ENCODE measurements at regions not wholly inside any gene's neighbourhood (a gene's known extent, or its start where the extent isn't known, plus 50 kb on each side); places are given as distances from the start of the nearest gene placed in this dataset.

- no peaks in the 10 kb centered on the region for H3K9me3 ChIP-seq (ENCODE audit: low read depth, low read length)
- H3K9ac ChIP-seq (ENCODE audit: insufficient read length) = no peak overlapping the region
- no peaks in the 10 kb centered on the region for H3K36me3 ChIP-seq (ENCODE audit: insufficient read depth, low read length)
- H3K4me3 ChIP-seq = no peak overlapping the region
- no peak for TF ChIP-seq FOXP2 (optimal IDR thresholded peaks at IDR 0.05; ENCODE audit: control extremely low read depth, extremely low read length, insufficient read depth)
- no peak for DNase-seq (ENCODE audit: low read depth, low spot score)
- no peak overlapping the region for H3K27ac ChIP-seq
Measured at GRCh38 chr13:107587681-107588080, 627.7 kb downstream of the LIG4 start.

- Histone ChIP-seq H3K4me3 (no peak overlapping the region), H3K36me3 (ENCODE audit: insufficient read depth, low read length) (no peaks in the 10 kb centered on the region), H3K27ac (no peak overlapping the region), H3K9me3 (ENCODE audit: low read depth, low read length) (no peaks in the 10 kb centered on the region), H3K9ac (ENCODE audit: insufficient read length) (no peak overlapping the region)
- TF ChIP-seq POLR2AphosphoS5 (IDR thresholded peaks at IDR 0.05; ENCODE audit: borderline replicate concordance, low read depth, low read length) = no peak
- no peak for TF ChIP-seq EZH2 (IDR thresholded peaks at IDR 0.05)
- TF ChIP-seq FOXP2 (optimal IDR thresholded peaks at IDR 0.05; ENCODE audit: control extremely low read depth, extremely low read length, insufficient read depth) = no peak
- DNase-seq (ENCODE audit: low read depth, low spot score) = no peak
Measured at GRCh38 chr13:107586216-107586615, 629.1 kb downstream of the LIG4 start.

- TF ChIP-seq FOXP2 (optimal IDR thresholded peaks at IDR 0.05; ENCODE audit: control extremely low read depth, extremely low read length, insufficient read depth) (no peak), POLR2AphosphoS5 (IDR thresholded peaks at IDR 0.05; ENCODE audit: borderline replicate concordance, low read depth, low read length) (no peak), EZH2 (IDR thresholded peaks at IDR 0.05) (no peak)
- H3K9ac ChIP-seq (ENCODE audit: insufficient read length) = no peak overlapping the region
- no peak for DNase-seq (ENCODE audit: low read depth, low spot score)
- no peak overlapping the region for H3K27ac ChIP-seq
- H3K4me3 ChIP-seq = no peak overlapping the region
- no peaks in the 10 kb centered on the region for H3K36me3 ChIP-seq (ENCODE audit: insufficient read depth, low read length)
- no peaks in the 10 kb centered on the region for H3K9me3 ChIP-seq (ENCODE audit: low read depth, low read length)
Measured at GRCh38 chr13:107585469-107586180, 629.7 kb downstream of the LIG4 start.

GRCh38 chr13:107582171-107582570, 633.2 kb downstream of the LIG4 start:
- H3K4me3 ChIP-seq = no peak overlapping the region
- H3K9me3 ChIP-seq (ENCODE audit: low read depth, low read length) = no peaks in the 10 kb centered on the region
- H3K9ac ChIP-seq (ENCODE audit: insufficient read length) = no peak overlapping the region
- H3K36me3 ChIP-seq (ENCODE audit: insufficient read depth, low read length) = no peaks in the 10 kb centered on the region
- no peak for DNase-seq (ENCODE audit: low read depth, low spot score)
- H3K27ac ChIP-seq = no peak overlapping the region
- no peak for TF ChIP-seq POLR2AphosphoS5 (IDR thresholded peaks at IDR 0.05; ENCODE audit: borderline replicate concordance, low read depth, low read length)
- no peak for TF ChIP-seq FOXP2 (optimal IDR thresholded peaks at IDR 0.05; ENCODE audit: control extremely low read depth, extremely low read length, insufficient read depth)
- no peak for TF ChIP-seq EZH2 (IDR thresholded peaks at IDR 0.05)

GRCh38 chr13:107580741-107581412, 634.5 kb downstream of the LIG4 start:
- no peak overlapping the region for H3K27ac ChIP-seq
- TF ChIP-seq FOXP2 (optimal IDR thresholded peaks at IDR 0.05; ENCODE audit: control extremely low read depth, extremely low read length, insufficient read depth) = no peak
- no peak for TF ChIP-seq EZH2 (IDR thresholded peaks at IDR 0.05)
- no peak for TF ChIP-seq POLR2AphosphoS5 (IDR thresholded peaks at IDR 0.05; ENCODE audit: borderline replicate concordance, low read depth, low read length)
- DNase-seq (ENCODE audit: low read depth, low spot score) = no peak

GRCh38 chr13:107576430-107576829, 638.9 kb downstream of the LIG4 start:
- no peak for TF ChIP-seq EZH2 (IDR thresholded peaks at IDR 0.05)
- TF ChIP-seq FOXP2 (optimal IDR thresholded peaks at IDR 0.05; ENCODE audit: control extremely low read depth, extremely low read length, insufficient read depth) = no peak
- no peak for TF ChIP-seq POLR2AphosphoS5 (IDR thresholded peaks at IDR 0.05; ENCODE audit: borderline replicate concordance, low read depth, low read length)
- no peaks in the 10 kb centered on the region for H3K36me3 ChIP-seq (ENCODE audit: insufficient read depth, low read length)
- no peak overlapping the region for H3K9ac ChIP-seq (ENCODE audit: insufficient read length)
- H3K9me3 ChIP-seq (ENCODE audit: low read depth, low read length) = no peaks in the 10 kb centered on the region
- no peak for DNase-seq (ENCODE audit: low read depth, low spot score)
- no peak overlapping the region for H3K27ac ChIP-seq
- no peak overlapping the region for H3K4me3 ChIP-seq

More at GRCh38 chr13:107580741-107581412, 634.5 kb downstream of the LIG4 start:
- Histone ChIP-seq H3K4me3 (no peak overlapping the region), H3K9me3 (ENCODE audit: low read depth, low read length) (no peaks in the 10 kb centered on the region), H3K36me3 (ENCODE audit: insufficient read depth, low read length) (no peaks in the 10 kb centered on the region), H3K9ac (ENCODE audit: insufficient read length) (no peak overlapping the region)

- H3K36me3 ChIP-seq (ENCODE audit: insufficient read depth, low read length) = no peaks in the 10 kb centered on the region
- no peaks in the 10 kb centered on the region for H3K9me3 ChIP-seq (ENCODE audit: low read depth, low read length)
- no peak overlapping the region for H3K27ac ChIP-seq
- H3K4me3 ChIP-seq = no peak overlapping the region
- no peak for DNase-seq (ENCODE audit: low read depth, low spot score)
- TF ChIP-seq FOXP2 (optimal IDR thresholded peaks at IDR 0.05; ENCODE audit: control extremely low read depth, extremely low read length, insufficient read depth) = no peak
- no peak for TF ChIP-seq POLR2AphosphoS5 (IDR thresholded peaks at IDR 0.05; ENCODE audit: borderline replicate concordance, low read depth, low read length)
- no peak for TF ChIP-seq EZH2 (IDR thresholded peaks at IDR 0.05)
- no peak overlapping the region for H3K9ac ChIP-seq (ENCODE audit: insufficient read length)
Measured at GRCh38 chr13:107574517-107575210, 640.7 kb downstream of the LIG4 start.

- H3K9ac ChIP-seq (ENCODE audit: insufficient read length) = no peak overlapping the region
- H3K4me3 ChIP-seq = no peak overlapping the region
- no peaks in the 10 kb centered on the region for H3K9me3 ChIP-seq (ENCODE audit: low read depth, low read length)
- TF ChIP-seq FOXP2 (optimal IDR thresholded peaks at IDR 0.05; ENCODE audit: control extremely low read depth, extremely low read length, insufficient read depth) = no peak
- no peak for TF ChIP-seq EZH2 (IDR thresholded peaks at IDR 0.05)
- TF ChIP-seq POLR2AphosphoS5 (IDR thresholded peaks at IDR 0.05; ENCODE audit: borderline replicate concordance, low read depth, low read length) = no peak
- no peaks in the 10 kb centered on the region for H3K36me3 ChIP-seq (ENCODE audit: insufficient read depth, low read length)
- DNase-seq (ENCODE audit: low read depth, low spot score) = no peak
- H3K27ac ChIP-seq = no peak overlapping the region
Measured at GRCh38 chr13:107573184-107573583, 642.2 kb downstream of the LIG4 start.

Measured in SK-N-MC (cell line).